Liver (tissue), 8 donors: ENCODE measurements at regions not wholly inside any gene's neighbourhood (a gene's known extent, or its start where the extent isn't known, plus 50 kb on each side); places are given as distances from the start of the nearest gene placed in this dataset.
A peak's percentile ranks its signal among the peaks of the same experiment; 100 is the strongest.

Source experiments
- DNase-seq: peaks from one replicate; pipeline ENCODE4 v3.0.0-alpha.2; 2017; ENCODE audit warnings: low spot score
- H3K27ac ChIP-seq, 2 donors: one replicate each; pipeline ENCODE4 v1.7.0; 2013; ENCODE audit warnings: inconsistent platforms in 2 of 2, low read length in 2 of 2, control low read depth in 1 of 2, low read depth in 1 of 2, mild to moderate bottlenecking in 1 of 2
- H3K27me3 ChIP-seq, 4 donors: one replicate each; pipeline versions ENCODE4 v1.6.1 to v1.7.0; 2013; ENCODE audit warnings: low read length in 3 of 4, inconsistent platforms in 1 of 4, mild to moderate bottlenecking in 1 of 4, moderate library complexity in 1 of 4; ENCODE audit not compliant: control insufficient read depth in 4 of 4, insufficient read depth in 4 of 4
- H3K36me3 ChIP-seq, 4 donors: one replicate each; pipeline versions ENCODE4 v1.6.1 to v1.7.0; 2013; ENCODE audit warnings: low read length in 3 of 4, mild to moderate bottlenecking in 3 of 4, low read depth in 1 of 4, moderate library complexity in 1 of 4; ENCODE audit not compliant: control insufficient read depth in 4 of 4, insufficient read depth in 3 of 4
- H3K4me1 ChIP-seq, 4 donors: one replicate each; pipeline versions ENCODE4 v1.6.1 to v1.7.0; 2013; ENCODE audit warnings: low read length in 3 of 4, mild to moderate bottlenecking in 3 of 4, moderate library complexity in 1 of 4; ENCODE audit not compliant: control insufficient read depth in 4 of 4, insufficient read depth in 4 of 4
- H3K4me3 ChIP-seq, 3 donors: one replicate each; pipeline versions ENCODE4 v1.6.1 to v1.7.0; 2013; ENCODE audit warnings: low read length in 3 of 3, control low read depth in 1 of 3, low read depth in 1 of 3, mild to moderate bottlenecking in 1 of 3
- H3K9ac ChIP-seq, 2 donors: one replicate each; pipeline ENCODE4 v1.7.0; 2013; ENCODE audit warnings: low read length in 2 of 2, mild to moderate bottlenecking in 2 of 2, moderate library complexity in 2 of 2, control low read depth in 1 of 2, low read depth in 1 of 2
- H3K9me3 ChIP-seq, 4 donors: one replicate each; pipeline versions ENCODE4 v1.6.1 to v1.7.0; 2013; ENCODE audit warnings: low read length in 3 of 4; ENCODE audit not compliant: control insufficient read depth in 4 of 4
- ATF3 ChIP-seq: IDR thresholded peaks from 2 replicates; pipeline ENCODE4 v1.6.1; 2016; ENCODE audit warnings: antibody characterized with exemption
- CTCF ChIP-seq: fragments of 150-350 bp; IDR thresholded peaks from 2 replicates; pipeline ENCODE4 v1.5.1; 2017; ENCODE audit warnings: improper control_type of control experiment, low read depth, low read length; ENCODE audit not compliant: missing input control
- EGR1 ChIP-seq, 2 donors: IDR thresholded peaks; 2 replicates each; pipeline ENCODE4 v1.6.1; 2016 to 2018; ENCODE audit warnings: antibody characterized with exemption in 2 of 2, low read depth in 2 of 2
- FOXA1 ChIP-seq: IDR thresholded peaks from 2 replicates; pipeline ENCODE4 v1.6.1; 2016; ENCODE audit warnings: antibody characterized with exemption
- FOXA2 ChIP-seq: IDR thresholded peaks from 2 replicates; pipeline ENCODE4 v1.6.1; 2016; ENCODE audit warnings: antibody characterized with exemption
- GABPA ChIP-seq, 2 donors: IDR thresholded peaks in 1 of 2; conservative IDR thresholded peaks in 1 of 2; 2 replicates each; pipeline ENCODE4 v1.6.1; 2016; ENCODE audit warnings: antibody characterized with exemption in 2 of 2, mild to moderate bottlenecking in 1 of 2, moderate library complexity in 1 of 2
- HNF4A ChIP-seq, 2 donors: conservative IDR thresholded peaks; 2 replicates each; pipeline ENCODE4 v1.6.1; 2016; ENCODE audit warnings: antibody characterized with exemption in 2 of 2, mild to moderate bottlenecking in 2 of 2
- HNF4G ChIP-seq: IDR thresholded peaks from 2 replicates; pipeline ENCODE4 v1.6.1; 2016; ENCODE audit warnings: antibody characterized with exemption
- JUND ChIP-seq, 2 donors: IDR thresholded peaks; 2 replicates each; pipeline ENCODE4 v1.6.1; 2016; ENCODE audit warnings: antibody characterized with exemption in 2 of 2
- MAX ChIP-seq: IDR thresholded peaks from 2 replicates; pipeline ENCODE4 v1.6.1; 2016; ENCODE audit warnings: antibody characterized with exemption
- NR2F2 ChIP-seq: IDR thresholded peaks from 2 replicates; pipeline ENCODE4 v1.6.1; 2016; ENCODE audit warnings: antibody characterized with exemption
- RAD21 ChIP-seq, 2 donors: IDR thresholded peaks; 2 replicates each; pipeline ENCODE4 v1.6.1; 2016; ENCODE audit warnings: antibody characterized with exemption in 2 of 2, mild to moderate bottlenecking in 2 of 2
- REST ChIP-seq: IDR thresholded peaks from 2 replicates; pipeline ENCODE4 v1.6.1; 2016; ENCODE audit warnings: antibody characterized with exemption, mild to moderate bottlenecking
- RXRA ChIP-seq, 2 donors: IDR thresholded peaks; 2 replicates each; pipeline ENCODE4 v1.6.1; 2017 to 2018; ENCODE audit warnings: antibody characterized with exemption in 2 of 2, mild to moderate bottlenecking in 1 of 2
- SP1 ChIP-seq: IDR thresholded peaks from 2 replicates; pipeline ENCODE4 v1.6.1; 2018; ENCODE audit warnings: antibody characterized with exemption, mild to moderate bottlenecking
- TAF1 ChIP-seq: conservative IDR thresholded peaks from 2 replicates; pipeline ENCODE4 v1.6.1; 2016; ENCODE audit warnings: antibody characterized with exemption, mild to moderate bottlenecking
- YY1 ChIP-seq: IDR thresholded peaks from 2 replicates; pipeline ENCODE4 v1.6.1; 2016; ENCODE audit warnings: antibody characterized with exemption, mild to moderate bottlenecking
- ZBTB33 ChIP-seq: IDR thresholded peaks from 2 replicates; pipeline ENCODE4 v1.6.1; 2016; ENCODE audit warnings: antibody characterized with exemption
- WGBS: extraction: QIAGEN DNeasy Blood & Tissue Kit; methylation state at CpG from one replicate; pipeline ENCODE4 v1.1.7; 2013; 5-methylcytosine and 5-hydroxymethylcytosine counted together
- donor health status: healthy.
- donor health status: healthy.
- donor health status: healthy.
- donor health status: healthy.
- donor health status: healthy.

GRCh38 chr2:100192825-100193224 is 50.4 kb upstream of the AFF3 start:
- Histone ChIP-seq H3K9me3 (no peaks in the 10 kb centered on the region), H3K27ac (no peak overlapping the region), H3K27me3 (no peaks in the 10 kb centered on the region), H3K9ac (no peak overlapping the region), H3K36me3 (no peaks in the 10 kb centered on the region), H3K4me3 (no peak overlapping the region), H3K4me1 (peaks cover 0 to 6% (median 3%) of the 10 kb centered on the region in 4 donors)
- DNase-seq = no peak
- 54% methylated on average over 4 of the region's 4 CpGs for WGBS
- TF ChIP-seq FOXA2 (no peak), NR2F2 (peak; percentile 81), RAD21 (IDR thresholded peaks at IDR 0.05) (peak in 1 of 2 donors; percentile 27), ZBTB33 (no peak), CTCF (no peak), HNF4A (conservative IDR thresholded peaks at IDR 0.05) (peak in 1 of 2 donors; percentile 65), JUND (IDR thresholded peaks at IDR 0.05) (no peak), FOXA1 (no peak), YY1 (no peak), ATF3 (no peak), TAF1 (no peak), EGR1 (IDR thresholded peaks at IDR 0.05; ENCODE audit: low read depth in 2 of 2) (no peak), HNF4G (no peak), GABPA (IDR thresholded peaks at IDR 0.05 in 1 of 2, conservative IDR thresholded peaks at IDR 0.05 in 1 of 2) (no peak), RXRA (IDR thresholded peaks at IDR 0.05) (peak; percentile 24 to 60), REST (no peak), MAX (no peak), SP1 (peak; percentile 34)
